SK-N-MC (cell line): ENCODE measurements at regions not wholly inside any gene's neighbourhood (a gene's known extent, or its start where the extent isn't known, plus 50 kb on each side); places are given as distances from the start of the nearest gene placed in this dataset.

Experiments
- DNase-seq: peaks from one replicate; pipeline ENCODE4 v3.0.0-alpha.2; 2011; ENCODE audit warnings: low read depth, low spot score
- H3K27ac ChIP-seq: fragments of 200-600 bp; sonication (generic); 2 replicates; pipeline ENCODE4 v1.5.1; 2016; ENCODE audit warnings: mixed run types
- H3K36me3 ChIP-seq: fragments of 200-600 bp; sonication (generic); 2 replicates; pipeline ENCODE4 v1.6.1; 2017; ENCODE audit warnings: antibody characterized with exemption, low read length, mixed read lengths; ENCODE audit not compliant: insufficient read depth
- H3K4me3 ChIP-seq: fragments of 200-600 bp; sonication (generic); 2 replicates; pipeline ENCODE4 v1.5.1; 2016
- H3K9ac ChIP-seq: fragments of 200-600 bp; sonication (generic); 2 replicates; pipeline ENCODE4 v1.8.0; 2017; ENCODE audit warnings: mixed run types, mixed read lengths; ENCODE audit not compliant: insufficient read length
- H3K9me3 ChIP-seq: fragments of 200-600 bp; sonication (generic); 2 replicates; pipeline ENCODE4 v1.6.1; 2017; ENCODE audit warnings: low read depth, mild to moderate bottlenecking, antibody characterized with exemption, low read length, moderate library complexity, mixed read lengths
- EZH2 ChIP-seq: fragments of 200-600 bp; sonication (generic); IDR thresholded peaks from one replicate; pipeline ENCODE4 v1.6.1; 2017; ENCODE audit warnings: antibody characterized with exemption
- FOXP2 ChIP-seq: optimal IDR thresholded peaks from 2 replicates; pipeline ENCODE3; 2011; ENCODE audit warnings: mild to moderate bottlenecking, moderate library complexity; ENCODE audit not compliant: insufficient read depth; ENCODE audit errors: extremely low read length, control extremely low read depth
- POLR2AphosphoS5 ChIP-seq: IDR thresholded peaks from 2 replicates; pipeline ENCODE4 v1.6.1; 2012; ENCODE audit warnings: mild to moderate bottlenecking, low read depth, low read length, borderline replicate concordance

GRCh38 chr1:29774355-29774754, 538.0 kb downstream of the PTPRU start:
- no peaks in the 10 kb centered on the region for H3K9me3 ChIP-seq
- no peak for TF ChIP-seq FOXP2
- TF ChIP-seq POLR2AphosphoS5, result no peak
- no peak for TF ChIP-seq EZH2

GRCh38 chr1:29772584-29773100, 536.3 kb downstream of the PTPRU start:
- TF ChIP-seq POLR2AphosphoS5, result no peak
- no peak for TF ChIP-seq FOXP2
- TF ChIP-seq EZH2, result no peak
- DNase-seq, result no peak
- no peak overlapping the region for H3K27ac ChIP-seq
- H3K36me3 ChIP-seq, result no peaks in the 10 kb centered on the region
- H3K9ac ChIP-seq, result no peak overlapping the region
- H3K9me3 ChIP-seq, result no peaks in the 10 kb centered on the region
- H3K4me3 ChIP-seq, result no peak overlapping the region

More at GRCh38 chr1:29774355-29774754, 538.0 kb downstream of the PTPRU start:
- H3K9ac ChIP-seq, result no peak overlapping the region
- H3K36me3 ChIP-seq, result no peaks in the 10 kb centered on the region
- DNase-seq, result no peak
- H3K27ac ChIP-seq, result no peak overlapping the region
- H3K4me3 ChIP-seq, result no peak overlapping the region

- no peaks in the 10 kb centered on the region for H3K9me3 ChIP-seq
- TF ChIP-seq EZH2 (no peak), POLR2AphosphoS5 (no peak), FOXP2 (no peak)
- DNase-seq, result no peak
- H3K27ac ChIP-seq, result no peak overlapping the region
- H3K36me3 ChIP-seq, result no peaks in the 10 kb centered on the region
- H3K9ac ChIP-seq, result no peak overlapping the region
- H3K4me3 ChIP-seq, result no peak overlapping the region
Measured at GRCh38 chr1:29767769-29768425, 531.6 kb downstream of the PTPRU start.

- Histone ChIP-seq H3K9ac (no peak overlapping the region), H3K9me3 (no peaks in the 10 kb centered on the region), H3K36me3 (no peaks in the 10 kb centered on the region), H3K4me3 (no peak overlapping the region), H3K27ac (no peak overlapping the region)
- no peak for DNase-seq
- TF ChIP-seq FOXP2 (no peak), POLR2AphosphoS5 (no peak), EZH2 (no peak)
Measured at GRCh38 chr1:29767088-29767685, 530.9 kb downstream of the PTPRU start.

GRCh38 chr1:29762635-29763034, 526.3 kb downstream of the PTPRU start:
- TF ChIP-seq FOXP2 (no peak), POLR2AphosphoS5 (no peak), EZH2 (no peak)
- Histone ChIP-seq H3K36me3 (no peaks in the 10 kb centered on the region), H3K4me3 (no peak overlapping the region), H3K27ac (no peak overlapping the region), H3K9me3 (no peaks in the 10 kb centered on the region), H3K9ac (no peak overlapping the region)
- no peak for DNase-seq

- no peak overlapping the region for H3K27ac ChIP-seq
- no peak for TF ChIP-seq FOXP2
- no peak for TF ChIP-seq POLR2AphosphoS5
- TF ChIP-seq EZH2, result no peak
- no peaks in the 10 kb centered on the region for H3K9me3 ChIP-seq
- no peaks in the 10 kb centered on the region for H3K36me3 ChIP-seq
- no peak for DNase-seq
- no peak overlapping the region for H3K9ac ChIP-seq
- H3K4me3 ChIP-seq, result no peak overlapping the region
Measured at GRCh38 chr1:29761159-29761928, 525.0 kb downstream of the PTPRU start.

- Histone ChIP-seq H3K9ac (no peak overlapping the region), H3K36me3 (no peaks in the 10 kb centered on the region), H3K4me3 (no peak overlapping the region), H3K9me3 (no peaks in the 10 kb centered on the region), H3K27ac (no peak overlapping the region)
- TF ChIP-seq EZH2, result no peak
- TF ChIP-seq FOXP2, result no peak
- TF ChIP-seq POLR2AphosphoS5, result no peak
- DNase-seq, result no peak
Measured at GRCh38 chr1:29760067-29760564, 523.8 kb downstream of the PTPRU start.

- Histone ChIP-seq H3K9ac (no peak overlapping the region), H3K4me3 (no peak overlapping the region), H3K36me3 (no peaks in the 10 kb centered on the region), H3K27ac (no peak overlapping the region), H3K9me3 (no peaks in the 10 kb centered on the region)
- no peak for TF ChIP-seq FOXP2
- no peak for TF ChIP-seq EZH2
- TF ChIP-seq POLR2AphosphoS5, result no peak
- DNase-seq, result no peak
Measured at GRCh38 chr1:29758781-29759499, 522.6 kb downstream of the PTPRU start.
